ENCODE measurements at regions not wholly inside any gene's neighbourhood (a gene's known extent, or its start where the extent isn't known, plus 50 kb on each side); places are given as distances from the start of the nearest gene placed in this dataset.
"Not testable (repeated sequence)": the region's sequence is repeated elsewhere in the genome, so short reads cannot be mapped to it uniquely, and the experiment has no call there.

- DNase-seq, result no peak
Measured at GRCh38 chr21:33121715-33122475, 52.0 kb downstream of the OLIG1 start.

- no peak for DNase-seq
Measured at GRCh38 chr21:33122507-33122906, 52.6 kb downstream of the OLIG1 start.

GRCh38 chr21:33123374-33124123 is 53.6 kb downstream of the OLIG1 start:
- no peak for DNase-seq

GRCh38 chr21:33124889-33125288 is 54.9 kb downstream of the OLIG1 start:
- no peak for DNase-seq

- no peak for DNase-seq
Measured at GRCh38 chr21:33125680-33126375, 55.9 kb downstream of the OLIG1 start.

- DNase-seq, result no peak
Measured at GRCh38 chr21:33126569-33126968, 56.6 kb downstream of the OLIG1 start.

GRCh38 chr21:33127154-33127867 is 57.4 kb downstream of the OLIG1 start:
- peak; percentile 38 for DNase-seq

- DNase-seq, result no peak
Measured at GRCh38 chr21:33127868-33128242, 57.9 kb downstream of the OLIG1 start.

GRCh38 chr21:33128538-33128937 is 58.6 kb downstream of the OLIG1 start:
- DNase-seq, result no peak

- DNase-seq, result no peak
Measured at GRCh38 chr21:33132054-33132453, 62.1 kb downstream of the OLIG1 start.

GRCh38 chr21:33133892-33134291 is 64.0 kb downstream of the OLIG1 start:
- DNase-seq, result no peak

- no peak for DNase-seq
Measured at GRCh38 chr21:33135925-33136324, 66.0 kb downstream of the OLIG1 start.

GRCh38 chr21:33136847-33137502 is 67.0 kb downstream of the OLIG1 start:
- DNase-seq, result no peak

GRCh38 chr21:33139084-33139483 is 69.1 kb downstream of the OLIG1 start:
- DNase-seq, result no peak

- DNase-seq, result no peak
Measured at GRCh38 chr21:33140288-33140687, 70.3 kb downstream of the OLIG1 start.

- no peak for DNase-seq
Measured at GRCh38 chr21:33146467-33146866, 76.5 kb downstream of the OLIG1 start.

GRCh38 chr21:33149181-33149580 is 79.2 kb downstream of the OLIG1 start:
- no peak for DNase-seq

GRCh38 chr21:33150968-33151367 is 78.8 kb upstream of the IFNAR2 start:
- not testable (repeated sequence) for DNase-seq

GRCh38 chr21:33151941-33152731 is 77.6 kb upstream of the IFNAR2 start:
- DNase-seq, result no peak

GRCh38 chr21:33152732-33153130 is 77.0 kb upstream of the IFNAR2 start:
- DNase-seq, result no peak

- no peak for DNase-seq
Measured at GRCh38 chr21:33155005-33155404, 74.7 kb upstream of the IFNAR2 start.

GRCh38 chr21:33155422-33155821 is 74.3 kb upstream of the IFNAR2 start:
- no peak for DNase-seq
